GM21576 (cell line): ENCODE measurements at regions not wholly inside any gene's neighbourhood (a gene's known extent, or its start where the extent isn't known, plus 50 kb on each side); places are given as distances from the start of the nearest gene placed in this dataset.

ENCODE experiments used
- ATAC-seq: cut with Tn5 transposase; IDR thresholded peaks from one replicate; pipeline ENCODE4 v1.9.1; 2021; ENCODE audit warnings: mild to moderate bottlenecking, moderate library complexity; ENCODE audit not compliant: unreplicated experiment

DNA sequence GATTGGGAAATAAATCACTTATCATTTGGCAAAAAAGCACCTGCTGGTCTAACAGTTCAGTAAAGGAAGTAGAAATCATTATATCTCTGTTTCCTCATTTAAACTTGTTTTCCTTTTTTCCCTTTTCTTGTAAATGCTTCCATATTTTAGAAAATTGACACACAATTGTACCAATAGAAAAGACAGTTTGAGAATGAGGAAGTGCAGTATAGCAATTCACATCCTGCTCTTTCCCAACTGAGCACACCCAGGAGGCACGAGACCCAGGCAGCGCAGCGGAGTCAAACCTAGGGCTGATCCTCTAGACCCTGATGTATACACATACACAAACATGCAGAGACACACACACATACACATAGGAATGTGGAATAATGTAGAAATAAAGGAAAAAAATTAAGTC, 74.8 kb upstream of the PACRGL start:
- no peak for ATAC-seq

DNA sequence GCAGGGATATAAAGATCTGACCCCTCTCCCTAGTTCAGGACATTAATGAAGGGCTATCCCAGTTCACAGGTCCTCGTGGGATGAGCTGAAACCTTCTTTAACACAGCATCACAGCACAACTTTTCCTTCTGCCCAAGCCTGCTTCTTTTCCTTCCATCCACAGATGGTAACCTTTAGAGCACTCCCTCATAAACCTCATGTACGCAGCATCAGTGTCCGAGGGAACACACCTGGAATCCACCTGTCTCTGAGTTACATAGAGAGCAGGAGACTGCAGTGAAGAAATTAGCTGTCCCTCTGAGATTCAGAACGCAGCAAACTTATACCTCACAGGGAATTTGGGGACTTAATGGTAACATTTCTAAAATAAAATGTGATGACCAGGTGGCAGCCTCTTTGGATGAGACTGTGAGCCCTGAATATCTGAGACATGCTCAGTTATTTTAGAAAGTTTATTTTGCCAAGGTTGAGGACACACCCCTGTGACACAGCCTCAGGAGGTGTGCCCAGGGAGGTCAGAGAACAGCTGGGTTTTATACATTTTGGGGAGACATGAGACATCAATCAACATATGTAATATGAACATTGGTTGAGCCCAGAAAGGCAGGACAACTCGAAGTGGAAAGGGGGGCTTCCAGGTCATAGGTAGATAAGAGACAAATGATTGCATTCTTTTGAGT, 73.8 kb upstream of the PACRGL start:
- ATAC-seq = no peak

DNA sequence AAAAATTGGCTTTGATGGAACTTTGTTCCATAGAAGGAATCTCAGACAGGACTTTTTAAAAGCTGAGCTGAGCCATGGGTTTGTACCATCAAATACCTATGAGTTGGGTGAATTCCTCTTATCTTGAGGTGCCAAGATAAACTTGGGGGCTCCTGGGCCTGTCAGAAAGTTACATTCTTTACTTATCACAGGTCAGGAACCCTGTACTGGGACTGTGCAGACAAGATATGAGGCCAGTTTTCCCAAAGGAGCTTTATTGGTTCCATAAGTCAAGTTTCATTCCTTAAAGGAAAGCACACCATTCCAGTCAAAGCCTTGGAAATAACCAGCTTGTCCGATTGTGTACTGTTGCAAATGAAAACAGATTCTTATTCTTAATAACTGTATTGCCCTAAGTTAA, 72.4 kb upstream of the PACRGL start:
- ATAC-seq = no peak

DNA sequence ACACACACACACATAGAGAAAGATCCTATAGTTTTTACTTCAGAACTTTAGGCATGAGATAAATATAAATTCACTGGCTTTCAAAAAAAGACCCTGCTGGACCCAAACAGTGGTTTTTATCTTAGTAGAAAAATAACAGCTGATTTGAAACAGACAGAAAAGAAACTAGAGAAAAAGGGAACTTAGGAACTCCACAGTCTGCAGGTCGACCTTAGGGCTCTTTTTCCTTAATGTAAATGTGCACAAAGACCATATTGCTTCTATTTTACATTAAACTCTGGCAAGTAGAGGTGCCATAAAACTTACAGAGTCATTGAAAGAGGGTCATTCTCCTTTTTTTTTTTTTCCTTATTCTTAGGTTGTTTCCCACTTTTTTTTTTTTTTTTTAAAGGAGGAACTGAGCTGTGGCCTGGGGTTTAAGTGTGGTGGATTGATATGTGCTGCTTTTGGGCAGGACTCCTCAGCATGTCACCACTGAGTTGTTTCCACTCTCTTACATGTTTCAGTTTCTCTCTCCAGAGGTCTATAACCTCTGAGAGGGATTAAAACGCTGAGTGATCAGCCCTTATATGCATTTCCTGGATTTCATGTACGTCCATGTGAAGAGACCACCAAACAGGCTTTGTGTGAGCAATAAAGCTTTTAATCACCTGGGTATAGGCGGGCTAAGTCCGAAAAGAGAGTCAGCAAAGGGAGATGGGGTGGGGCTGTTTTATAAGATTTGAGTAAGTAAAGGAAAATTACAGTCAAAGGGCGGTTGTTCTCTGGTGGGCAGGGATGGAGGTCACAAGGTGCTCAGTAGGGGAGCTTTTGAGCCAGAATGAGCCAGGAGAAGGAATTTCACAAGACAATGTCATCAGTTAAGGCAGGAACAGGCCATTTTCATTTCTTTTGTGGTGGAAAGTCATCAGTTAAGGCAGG, 70.8 kb upstream of the PACRGL start:
- ATAC-seq = no peak

DNA sequence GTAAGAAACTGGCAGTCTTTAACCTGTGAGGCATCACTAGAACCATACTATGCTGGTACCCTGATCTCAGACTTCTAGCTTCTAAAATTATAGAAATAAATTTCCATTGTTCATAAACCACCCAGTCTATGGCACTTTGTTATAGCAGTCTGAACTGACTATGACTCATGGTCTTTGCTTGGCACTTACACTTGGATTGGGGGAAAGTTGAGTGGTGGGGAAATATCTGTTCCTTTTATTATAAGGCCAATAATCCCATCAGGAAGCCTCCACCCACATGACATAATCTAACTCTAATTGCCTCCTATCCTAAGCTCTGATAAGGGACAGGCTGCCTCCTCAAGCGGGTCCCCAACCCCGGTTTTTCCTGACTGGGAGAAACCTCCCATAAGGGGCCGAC, 61.4 kb upstream of the PACRGL start:
- ATAC-seq = no peak

DNA sequence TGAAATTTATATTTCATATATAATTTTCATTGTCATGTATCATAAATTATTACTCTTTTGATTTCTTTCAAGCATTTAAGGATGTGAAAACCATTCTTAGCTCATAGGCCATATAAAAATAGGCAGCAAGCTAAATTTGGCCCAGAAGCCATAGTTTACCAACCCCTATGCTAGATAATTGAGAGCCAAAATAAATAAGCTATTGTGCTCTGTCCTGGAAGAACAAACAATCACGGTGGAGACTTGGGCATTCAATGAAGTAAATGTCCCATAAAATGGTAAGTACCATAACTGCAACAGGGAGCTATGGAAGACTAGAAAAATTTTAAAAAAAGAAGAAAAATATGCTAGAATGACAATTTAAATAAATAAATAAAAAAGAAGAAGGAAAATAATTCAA, 60.9 kb upstream of the PACRGL start:
- ATAC-seq = no peak

DNA sequence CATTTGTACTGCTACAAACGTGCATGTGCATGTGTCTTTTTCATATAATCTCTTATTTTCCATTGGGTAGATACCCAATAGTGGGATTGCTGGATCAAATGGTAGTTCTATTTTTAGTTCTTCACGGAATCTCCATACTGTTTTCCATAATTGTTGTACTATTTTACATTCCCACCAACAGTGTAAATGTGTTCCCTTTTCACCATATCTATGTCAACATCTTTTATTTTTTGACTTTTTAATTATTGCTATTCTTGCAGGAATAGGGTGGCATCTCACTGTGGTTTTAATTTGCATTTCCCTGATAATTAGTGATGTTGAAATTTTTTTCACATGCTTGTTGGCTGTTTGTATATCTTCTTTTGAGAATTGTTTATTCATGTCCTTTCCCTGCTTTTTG, 59.3 kb upstream of the PACRGL start:
- no peak for ATAC-seq

DNA sequence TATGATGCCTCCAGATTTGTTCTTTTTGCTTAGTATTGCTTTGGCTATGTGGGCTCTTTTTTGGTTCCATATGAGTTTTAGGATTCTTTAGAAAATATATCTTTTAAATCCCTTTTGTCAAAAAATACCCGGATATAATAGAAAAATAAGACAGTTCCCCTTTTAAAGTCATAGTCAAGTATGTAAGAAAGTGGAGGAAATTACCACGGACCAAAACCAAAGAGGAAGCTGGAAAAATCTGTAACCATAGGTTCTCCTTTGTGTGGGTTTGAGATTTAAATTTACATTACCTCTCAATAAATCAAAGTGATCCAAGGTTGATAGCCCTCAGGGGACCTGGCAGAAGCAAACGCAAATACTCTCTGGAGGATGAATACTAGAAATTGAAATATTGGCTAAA, 58.3 kb upstream of the PACRGL start:
- no peak for ATAC-seq

DNA sequence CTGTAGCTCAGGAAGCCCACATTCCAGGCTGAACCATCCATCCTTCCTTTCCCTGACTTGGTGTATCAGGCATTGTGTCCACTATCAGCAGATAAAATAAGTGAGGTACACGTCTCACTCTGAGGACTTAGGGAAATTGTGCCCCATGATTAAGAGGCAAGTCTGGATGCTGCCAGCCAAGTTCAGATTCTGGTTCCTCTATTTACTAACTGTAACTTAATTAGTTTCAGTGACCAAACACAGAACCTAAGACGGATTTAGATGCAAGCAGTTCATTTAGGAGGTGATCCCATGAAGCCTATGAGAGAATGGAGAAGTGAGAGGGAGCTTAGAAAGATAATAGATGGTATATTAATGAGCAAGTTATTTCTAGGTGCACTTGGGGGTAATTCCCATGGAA, 56.6 kb upstream of the PACRGL start:
- ATAC-seq = no peak

DNA sequence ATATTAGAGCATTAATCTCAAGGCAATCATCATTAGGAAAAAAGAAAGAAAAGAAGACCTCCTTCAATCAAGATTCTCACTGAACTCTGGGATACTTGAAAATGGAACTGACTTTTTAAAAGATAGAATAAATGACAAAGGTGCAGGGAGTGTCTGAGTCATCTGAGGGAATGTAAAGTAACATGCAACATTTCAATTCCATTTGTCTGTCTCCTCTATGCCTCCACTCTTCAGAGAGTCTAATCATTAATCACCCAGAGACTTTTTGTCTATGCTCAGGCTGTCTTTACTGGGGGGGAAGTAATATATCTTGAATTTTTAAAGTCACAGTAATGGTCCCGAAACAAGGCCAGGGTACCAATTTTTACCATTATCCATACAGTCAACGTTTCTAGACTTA, 55.0 kb upstream of the PACRGL start:
- ATAC-seq = no peak

DNA sequence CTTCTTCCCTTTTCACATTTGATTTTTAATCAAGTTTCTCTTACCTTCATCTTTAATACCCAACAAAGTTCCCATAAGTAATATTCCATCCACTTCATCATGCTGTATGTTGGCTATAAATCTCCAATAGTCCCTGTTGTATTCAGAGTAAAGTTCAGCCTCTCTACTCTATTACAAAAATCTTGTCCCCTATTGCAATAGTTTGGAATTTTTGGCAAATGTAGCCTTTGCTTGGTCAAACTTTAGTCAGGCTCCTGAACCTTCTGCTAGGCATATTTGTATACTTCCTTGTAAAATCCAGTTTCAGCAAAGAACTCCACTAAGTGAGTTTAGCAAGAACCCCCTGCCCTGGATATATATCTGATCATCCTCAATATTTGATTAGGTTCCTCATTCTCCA, 54.0 kb upstream of the PACRGL start:
- no peak for ATAC-seq
